ENCODE measurements at regions not wholly inside any gene's neighbourhood (a gene's known extent, or its start where the extent isn't known, plus 50 kb on each side); places are given as distances from the start of the nearest gene placed in this dataset.

DNA sequence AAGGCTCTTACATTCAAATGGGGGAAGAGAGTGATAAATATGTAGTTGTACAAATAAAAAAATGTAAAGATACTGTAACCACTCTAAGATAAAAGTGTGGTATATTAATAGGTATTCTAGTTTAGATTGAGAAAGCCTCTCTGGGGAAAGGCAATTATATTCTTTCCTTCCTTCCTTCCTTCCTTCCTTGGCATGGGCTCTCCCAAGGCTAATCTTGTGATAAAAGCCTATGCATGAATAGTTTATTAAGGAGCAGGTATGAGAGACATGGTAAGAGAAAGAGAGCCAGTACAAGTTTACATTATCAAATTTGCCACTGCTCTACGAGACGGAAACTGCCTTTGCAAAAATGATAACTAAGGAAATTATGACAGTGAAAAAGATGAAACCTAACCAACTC, 588.8 kb downstream of the PRELID2 start:
- no peak overlapping the region for H3K27ac ChIP-seq (ENCODE audit: low read depth, low read length)
- H3K9me3 ChIP-seq (ENCODE audit: insufficient read depth, low read depth, low read length): no peaks in the 10 kb centered on the region
- H3K4me3 ChIP-seq (ENCODE audit: low read length): no peak overlapping the region
- peaks cover 34% of the 10 kb centered on the region for H3K4me1 ChIP-seq (ENCODE audit: insufficient read depth, low read length)
- WGBS: 100% methylated on average over 2 of the region's 2 CpGs
- H3K36me3 ChIP-seq (ENCODE audit: insufficient read depth, low read length): no peaks in the 10 kb centered on the region
- H3K9ac ChIP-seq (ENCODE audit: low read depth, low read length): no peak overlapping the region
- no peaks in the 10 kb centered on the region for H3K27me3 ChIP-seq (ENCODE audit: insufficient read depth, low read length)

DNA sequence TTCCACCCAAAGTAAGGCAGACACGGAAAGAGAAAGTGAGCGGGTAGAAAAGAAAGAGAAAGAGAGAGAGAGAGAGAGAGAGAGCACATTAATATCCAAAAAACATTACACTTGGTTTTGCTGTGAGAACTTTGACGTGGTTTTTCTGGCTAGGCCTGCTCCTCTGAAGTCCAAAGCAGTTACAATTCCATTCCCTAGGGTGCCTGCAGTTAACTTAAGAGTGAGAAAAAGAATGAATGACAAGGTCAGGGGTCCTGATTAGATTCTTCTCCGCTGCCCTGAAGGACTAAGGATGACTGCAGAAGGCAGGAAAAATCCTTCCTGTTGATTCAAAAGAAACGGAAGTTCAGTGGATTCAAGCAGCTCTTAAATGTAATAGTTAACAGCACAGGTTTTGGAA, 589.8 kb downstream of the PRELID2 start:
- no peak overlapping the region for H3K9ac ChIP-seq (ENCODE audit: low read depth, low read length)
- no peaks in the 10 kb centered on the region for H3K36me3 ChIP-seq (ENCODE audit: insufficient read depth, low read length)
- peak overlapping the region; percentile 50 for H3K27ac ChIP-seq (ENCODE audit: low read depth, low read length)
- no peak overlapping the region for H3K4me3 ChIP-seq (ENCODE audit: low read length)
- peaks cover 34% of the 10 kb centered on the region for H3K4me1 ChIP-seq (ENCODE audit: insufficient read depth, low read length)
- WGBS: 8% methylated on average over 3 of the region's 5 CpGs
- H3K27me3 ChIP-seq (ENCODE audit: insufficient read depth, low read length): no peaks in the 10 kb centered on the region
- no peaks in the 10 kb centered on the region for H3K9me3 ChIP-seq (ENCODE audit: insufficient read depth, low read depth, low read length)

DNA sequence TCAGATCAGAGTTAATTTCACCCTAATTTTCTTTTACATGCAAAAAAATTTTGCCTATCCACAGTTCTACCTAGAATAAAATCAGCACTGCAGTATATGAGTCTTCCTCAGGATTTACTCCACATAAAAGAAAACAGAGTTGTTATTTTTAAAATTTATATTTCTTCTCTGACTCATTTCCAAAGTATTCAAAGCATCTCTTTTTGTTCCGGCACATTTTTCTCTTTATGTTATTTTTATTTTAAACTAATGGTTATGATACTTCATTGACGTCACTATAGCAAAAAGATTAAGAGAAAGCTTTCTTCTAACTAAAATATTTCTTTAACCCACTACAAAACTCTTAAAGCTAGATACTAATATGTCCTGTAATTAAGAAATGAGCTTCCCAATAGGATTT, 590.4 kb downstream of the PRELID2 start:
- no peak overlapping the region for H3K4me3 ChIP-seq (ENCODE audit: low read length)
- H3K27ac ChIP-seq (ENCODE audit: low read depth, low read length): no peak overlapping the region
- no peaks in the 10 kb centered on the region for H3K9me3 ChIP-seq (ENCODE audit: insufficient read depth, low read depth, low read length)
- no peaks in the 10 kb centered on the region for H3K36me3 ChIP-seq (ENCODE audit: insufficient read depth, low read length)
- H3K9ac ChIP-seq (ENCODE audit: low read depth, low read length): no peak overlapping the region
- WGBS: no CpG with 5 or more reads among the region's 2 CpGs
- H3K4me1 ChIP-seq (ENCODE audit: insufficient read depth, low read length): peaks cover 34% of the 10 kb centered on the region
- no peaks in the 10 kb centered on the region for H3K27me3 ChIP-seq (ENCODE audit: insufficient read depth, low read length)

DNA sequence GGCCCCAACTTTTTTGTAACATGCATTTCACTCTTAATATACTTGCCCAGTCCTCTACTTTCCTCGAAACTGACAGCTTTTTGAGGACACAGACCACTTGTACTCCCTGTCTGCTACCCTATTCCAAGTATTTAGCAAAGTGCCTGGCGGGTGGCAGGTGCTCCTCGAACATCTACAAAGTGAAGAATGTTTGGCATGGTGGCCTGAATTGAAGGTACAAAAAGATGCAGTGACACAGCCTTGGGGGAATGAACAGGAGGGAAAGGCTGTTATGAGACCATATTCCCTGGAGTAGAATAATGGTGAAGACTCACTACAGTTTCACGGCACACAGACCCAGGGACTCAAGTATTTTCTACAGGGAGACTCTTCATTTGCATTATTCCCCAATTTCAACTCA, 590.9 kb downstream of the PRELID2 start:
- no peaks in the 10 kb centered on the region for H3K36me3 ChIP-seq (ENCODE audit: insufficient read depth, low read length)
- no peak overlapping the region for H3K9ac ChIP-seq (ENCODE audit: low read depth, low read length)
- H3K27ac ChIP-seq (ENCODE audit: low read depth, low read length): no peak overlapping the region
- H3K4me3 ChIP-seq (ENCODE audit: low read length): no peak overlapping the region
- H3K9me3 ChIP-seq (ENCODE audit: insufficient read depth, low read depth, low read length): no peaks in the 10 kb centered on the region
- peaks cover 34% of the 10 kb centered on the region for H3K4me1 ChIP-seq (ENCODE audit: insufficient read depth, low read length)
- WGBS: 90% methylated on average over 4 of the region's 4 CpGs
- H3K27me3 ChIP-seq (ENCODE audit: insufficient read depth, low read length): no peaks in the 10 kb centered on the region

DNA sequence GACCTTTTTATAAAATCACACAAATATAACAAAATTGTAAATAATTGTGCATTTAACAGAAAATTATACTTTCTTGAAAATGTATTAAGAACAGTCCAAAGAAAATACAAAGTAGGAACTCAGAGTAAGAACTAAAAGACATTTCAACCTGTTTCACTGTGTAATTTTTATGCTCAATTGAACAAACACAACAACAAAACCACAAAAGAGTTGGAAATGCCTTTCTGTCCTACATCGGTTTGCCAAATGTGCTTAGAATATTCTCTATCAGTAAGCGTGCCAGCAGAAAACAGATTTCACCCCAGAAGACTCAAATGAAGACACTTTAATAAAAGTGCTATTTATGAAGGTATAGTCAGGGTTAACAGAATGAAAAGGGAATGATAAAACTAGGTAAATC, 592.1 kb downstream of the PRELID2 start:
- no peak overlapping the region for H3K4me3 ChIP-seq (ENCODE audit: low read length)
- no peaks in the 10 kb centered on the region for H3K36me3 ChIP-seq (ENCODE audit: insufficient read depth, low read length)
- peaks cover 34% of the 10 kb centered on the region for H3K4me1 ChIP-seq (ENCODE audit: insufficient read depth, low read length)
- no peaks in the 10 kb centered on the region for H3K9me3 ChIP-seq (ENCODE audit: insufficient read depth, low read depth, low read length)
- H3K9ac ChIP-seq (ENCODE audit: low read depth, low read length): no peak overlapping the region
- 96% methylated on average over 2 of the region's 2 CpGs for WGBS
- H3K27ac ChIP-seq (ENCODE audit: low read depth, low read length): no peak overlapping the region
- H3K27me3 ChIP-seq (ENCODE audit: insufficient read depth, low read length): no peaks in the 10 kb centered on the region

DNA sequence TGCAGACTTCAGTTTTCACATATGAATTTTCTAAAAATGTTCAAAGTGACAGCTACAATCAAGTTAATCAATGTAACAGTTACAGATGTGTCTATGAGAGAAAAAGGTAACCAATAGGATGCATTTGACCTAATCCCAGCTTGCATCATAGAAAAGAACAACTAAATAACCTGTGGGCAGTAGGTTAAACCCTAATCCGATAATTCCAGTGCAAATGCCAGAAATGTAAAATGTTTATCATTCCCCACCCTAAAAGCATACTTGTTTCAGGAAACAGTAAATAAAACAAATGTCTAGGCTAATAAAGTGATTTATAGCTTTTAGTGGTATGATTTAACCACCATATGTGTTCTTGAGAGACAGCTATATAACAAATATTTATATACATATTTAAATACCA, 592.6 kb downstream of the PRELID2 start:
- no peak overlapping the region for H3K9ac ChIP-seq (ENCODE audit: low read depth, low read length)
- no peaks in the 10 kb centered on the region for H3K27me3 ChIP-seq (ENCODE audit: insufficient read depth, low read length)
- H3K9me3 ChIP-seq (ENCODE audit: insufficient read depth, low read depth, low read length): no peaks in the 10 kb centered on the region
- H3K27ac ChIP-seq (ENCODE audit: low read depth, low read length): no peak overlapping the region
- 93% methylated on average over 1 of the region's 1 CpG for WGBS
- H3K36me3 ChIP-seq (ENCODE audit: insufficient read depth, low read length): no peaks in the 10 kb centered on the region
- peaks cover 34% of the 10 kb centered on the region for H3K4me1 ChIP-seq (ENCODE audit: insufficient read depth, low read length)
- H3K4me3 ChIP-seq (ENCODE audit: low read length): no peak overlapping the region

DNA sequence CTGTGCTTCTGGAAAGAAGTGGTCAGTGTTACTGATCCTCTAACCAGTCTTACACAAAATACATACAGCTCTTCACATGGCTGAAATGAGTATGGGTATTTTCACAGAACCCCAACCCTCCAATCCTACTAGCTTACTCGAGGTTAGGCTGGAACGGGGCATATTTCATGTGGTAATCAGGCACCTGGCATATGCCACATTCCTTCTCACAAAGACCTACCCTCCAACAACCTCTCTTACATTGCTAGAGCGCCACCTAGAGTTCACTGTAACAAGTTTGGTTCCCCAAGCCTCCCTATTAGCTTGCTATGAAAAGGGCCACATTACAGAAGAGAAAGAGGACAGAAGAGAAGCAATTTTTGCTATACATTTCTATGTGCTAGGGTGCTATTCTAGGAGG, 597.3 kb downstream of the PRELID2 start:
- H3K4me3 ChIP-seq (ENCODE audit: low read length): no peak overlapping the region
- peaks cover 16% of the 10 kb centered on the region for H3K4me1 ChIP-seq (ENCODE audit: insufficient read depth, low read length)
- no peak overlapping the region for H3K27ac ChIP-seq (ENCODE audit: low read depth, low read length)
- no peaks in the 10 kb centered on the region for H3K36me3 ChIP-seq (ENCODE audit: insufficient read depth, low read length)
- no peaks in the 10 kb centered on the region for H3K9me3 ChIP-seq (ENCODE audit: insufficient read depth, low read depth, low read length)
- 5% methylated on average over 3 of the region's 3 CpGs for WGBS
- no peaks in the 10 kb centered on the region for H3K27me3 ChIP-seq (ENCODE audit: insufficient read depth, low read length)
- no peak overlapping the region for H3K9ac ChIP-seq (ENCODE audit: low read depth, low read length)

DNA sequence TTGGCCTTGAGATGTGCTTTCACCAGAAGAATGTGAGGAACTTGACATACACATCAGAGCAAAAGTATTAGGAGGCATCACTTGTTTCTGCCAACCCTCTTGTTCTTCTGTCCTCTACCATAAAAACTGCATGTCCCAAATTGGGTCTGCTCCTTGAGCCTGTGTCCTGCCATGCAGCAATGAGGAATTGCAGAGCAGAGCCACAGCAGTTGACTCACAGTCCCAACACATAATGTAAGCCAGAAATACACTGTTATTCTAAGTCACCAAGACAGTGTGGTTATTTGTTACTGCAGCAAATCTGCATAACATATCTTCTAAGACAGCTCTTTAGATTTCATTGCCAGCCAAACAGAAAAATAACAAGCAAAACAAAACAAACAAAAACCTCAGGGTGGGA, 598.2 kb downstream of the PRELID2 start:
- Histone ChIP-seq H3K9me3 (ENCODE audit: insufficient read depth, low read depth, low read length) (no peaks in the 10 kb centered on the region), H3K36me3 (ENCODE audit: insufficient read depth, low read length) (no peaks in the 10 kb centered on the region)

DNA sequence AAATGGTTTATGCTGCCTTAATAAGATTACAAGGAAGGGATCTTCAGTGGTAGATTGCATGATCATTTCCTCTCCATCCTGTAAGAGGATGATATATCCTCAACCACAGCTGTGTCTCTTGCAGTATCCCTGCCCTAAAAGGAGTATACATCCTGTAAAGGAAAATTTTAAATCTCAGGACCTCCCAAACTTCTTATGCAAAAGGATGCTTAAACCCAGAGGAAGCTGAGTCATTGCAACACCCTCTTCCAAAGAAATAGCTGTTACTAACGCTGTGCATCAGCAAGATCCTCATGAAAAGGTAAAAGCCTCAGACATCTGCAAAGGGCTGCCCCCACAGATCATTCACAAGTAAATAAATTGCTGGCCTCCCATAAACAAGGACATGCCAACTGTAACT, 599.0 kb downstream of the PRELID2 start:
- H3K4me3 ChIP-seq (ENCODE audit: low read length): no peak overlapping the region
- no peaks in the 10 kb centered on the region for H3K27me3 ChIP-seq (ENCODE audit: insufficient read depth, low read length)
- no peak overlapping the region for H3K27ac ChIP-seq (ENCODE audit: low read depth, low read length)
- H3K9me3 ChIP-seq (ENCODE audit: insufficient read depth, low read depth, low read length): no peaks in the 10 kb centered on the region
- no peaks in the 10 kb centered on the region for H3K36me3 ChIP-seq (ENCODE audit: insufficient read depth, low read length)
- peaks cover 16% of the 10 kb centered on the region for H3K4me1 ChIP-seq (ENCODE audit: insufficient read depth, low read length)
- no peak overlapping the region for H3K9ac ChIP-seq (ENCODE audit: low read depth, low read length)
- 62% methylated on average over 1 of the region's 1 CpG for WGBS

More for the DNA sequence above, 598.2 kb downstream of the PRELID2 start:
- H3K4me3 ChIP-seq (ENCODE audit: low read length): no peak overlapping the region
- no peaks in the 10 kb centered on the region for H3K27me3 ChIP-seq (ENCODE audit: insufficient read depth, low read length)
- peaks cover 16% of the 10 kb centered on the region for H3K4me1 ChIP-seq (ENCODE audit: insufficient read depth, low read length)
- H3K27ac ChIP-seq (ENCODE audit: low read depth, low read length): no peak overlapping the region
- no peak overlapping the region for H3K9ac ChIP-seq (ENCODE audit: low read depth, low read length)

DNA sequence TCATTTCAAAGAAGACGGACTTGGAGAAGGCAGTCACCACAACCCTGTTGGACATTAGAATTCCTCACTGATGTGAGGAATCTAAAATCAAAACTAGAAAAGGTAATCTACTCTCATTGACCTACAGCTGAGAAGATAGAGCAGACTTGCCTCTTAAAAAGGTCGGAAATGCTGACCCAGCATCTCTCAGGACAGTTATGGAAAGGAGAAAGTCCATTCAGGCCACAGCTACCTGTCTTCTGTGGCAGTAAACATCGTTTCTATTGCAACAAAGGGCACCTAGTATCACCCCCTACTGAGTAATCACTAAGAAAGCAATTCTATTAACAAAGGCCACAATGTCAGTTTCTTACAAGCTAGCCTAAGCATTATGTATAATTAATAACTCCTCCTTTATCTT, 601.7 kb downstream of the PRELID2 start:
- Histone ChIP-seq H3K9ac (ENCODE audit: low read depth, low read length) (no peak overlapping the region), H3K27ac (ENCODE audit: low read depth, low read length) (no peak overlapping the region), H3K4me3 (ENCODE audit: low read length) (no peak overlapping the region), H3K4me1 (ENCODE audit: insufficient read depth, low read length) (peaks cover 16% of the 10 kb centered on the region), H3K9me3 (ENCODE audit: insufficient read depth, low read depth, low read length) (no peaks in the 10 kb centered on the region), H3K27me3 (ENCODE audit: insufficient read depth, low read length) (no peaks in the 10 kb centered on the region), H3K36me3 (ENCODE audit: insufficient read depth, low read length) (no peaks in the 10 kb centered on the region)
- WGBS: 86% methylated on average over 3 of the region's 3 CpGs

DNA sequence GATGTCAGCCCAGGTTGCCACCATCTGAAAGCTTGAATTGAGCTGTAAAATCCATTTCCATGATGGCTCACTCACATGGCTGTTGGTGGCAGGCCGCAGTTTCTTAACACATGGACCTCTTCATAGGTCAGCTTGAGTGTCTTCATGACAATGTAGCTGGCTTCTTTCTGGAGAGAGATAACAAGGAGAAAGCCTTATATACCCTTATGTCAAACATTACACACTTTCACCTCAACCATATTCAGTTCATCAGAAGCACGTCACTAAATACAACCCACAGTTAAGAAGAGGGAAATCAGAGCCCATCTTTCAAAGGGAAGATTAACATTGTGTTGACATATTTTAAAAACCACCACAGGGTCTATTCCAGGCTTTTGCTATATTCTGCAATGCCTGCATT, 604.4 kb downstream of the PRELID2 start:
- Histone ChIP-seq H3K27ac (ENCODE audit: low read depth, low read length) (no peak overlapping the region), H3K36me3 (ENCODE audit: insufficient read depth, low read length) (no peaks in the 10 kb centered on the region), H3K9me3 (ENCODE audit: insufficient read depth, low read depth, low read length) (no peaks in the 10 kb centered on the region), H3K27me3 (ENCODE audit: insufficient read depth, low read length) (no peaks in the 10 kb centered on the region), H3K4me3 (ENCODE audit: low read length) (no peak overlapping the region), H3K4me1 (ENCODE audit: insufficient read depth, low read length) (0 out of 2 replicates have a peak, but pooled peaks cover 1% of the 10 kb centered on the region), H3K9ac (ENCODE audit: low read depth, low read length) (no peak overlapping the region)
- WGBS: 100% methylated on average over 2 of the region's 2 CpGs

DNA sequence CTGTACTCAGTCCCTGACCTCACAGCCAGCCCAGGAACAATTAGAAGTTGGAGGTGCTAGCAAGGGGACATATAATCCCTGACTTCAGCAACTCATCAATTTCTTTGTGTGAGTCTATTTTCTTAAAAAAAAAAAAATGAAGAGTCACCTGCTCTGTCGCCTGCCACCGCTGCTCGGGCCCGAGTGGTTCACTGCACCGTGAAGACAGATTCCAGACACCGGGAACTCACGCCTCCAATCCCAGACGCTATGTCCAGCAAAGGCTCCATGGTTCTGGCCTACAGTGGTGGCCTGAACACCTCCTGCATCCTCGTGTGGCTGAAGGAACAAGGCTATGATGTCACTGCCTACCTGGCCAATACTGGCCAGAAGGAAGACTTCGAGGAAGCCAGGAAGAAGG, 606.6 kb downstream of the PRELID2 start:
- Histone ChIP-seq H3K36me3 (ENCODE audit: insufficient read depth, low read length) (no peaks in the 10 kb centered on the region), H3K4me3 (ENCODE audit: low read length) (no peak overlapping the region), H3K9ac (ENCODE audit: low read depth, low read length) (no peak overlapping the region), H3K4me1 (ENCODE audit: insufficient read depth, low read length) (no peaks in the 10 kb centered on the region), H3K27ac (ENCODE audit: low read depth, low read length) (no peak overlapping the region), H3K9me3 (ENCODE audit: insufficient read depth, low read depth, low read length) (no peaks in the 10 kb centered on the region), H3K27me3 (ENCODE audit: insufficient read depth, low read length) (no peaks in the 10 kb centered on the region)
- WGBS: 90% methylated on average over 10 of the region's 10 CpGs

Data from HUES64 (cell line).